SK-N-SH (cell line): ENCODE measurements at regions not wholly inside any gene's neighbourhood (a gene's known extent, or its start where the extent isn't known, plus 50 kb on each side); places are given as distances from the start of the nearest gene placed in this dataset.
"Not testable (repeated sequence)": the region's sequence is repeated elsewhere in the genome, so short reads cannot be mapped to it uniquely, and the experiment has no call there.

Experiments
- CTCF ChIA-PET: fragments of 300-600, 350-600 bp; formaldehyde crosslinking; extraction: SDS; loops from one replicate; lab custom pipeline; 2021; lab: Yijun Ruan, JAX
- POLR2A ChIA-PET: fragments of 350-600 bp; sonication (Branson Sonifier 250); formaldehyde crosslinking; extraction: SDS; loops from one replicate; lab custom pipeline; 2020; ENCODE audit warnings: antibody characterized with exemption, inconsistent platforms; lab: Yijun Ruan, JAX
- DNase-seq: peaks from one replicate; pipeline ENCODE4 v3.0.0; 2012
- H2AFZ ChIP-seq: fragments of 200-600 bp; sonication (generic); 2 replicates; pipeline ENCODE4 v1.8.1; 2016; ENCODE audit warnings: antibody characterized with exemption, mild to moderate bottlenecking, low read depth
- H3F3A ChIP-seq: fragments of 200-600 bp; sonication (generic); replicated peaks from 2 replicates; pipeline ENCODE3; 2016; ENCODE audit warnings: antibody characterized with exemption, mild to moderate bottlenecking; ENCODE audit not compliant: insufficient read depth
- H3K27ac ChIP-seq, 2 experiments: fragments of 200-500 bp in 1 of 2; fragments of 200-600 bp in 1 of 2; sonication (Bioruptor generic) in 1 of 2; sonication (generic), shearing (Covaris generic) in 1 of 2; 2 replicates each; pipeline versions ENCODE4 v1.5.1 to v1.6.1; 2014 to 2016; ENCODE audit warnings: low read depth in 2 of 2, inconsistent platforms in 1 of 2, low read length in 1 of 2, mild to moderate bottlenecking in 1 of 2, mixed read lengths in 1 of 2
- H3K27me3 ChIP-seq: fragments of 200-600 bp; sonication (generic), shearing (Covaris generic); 2 replicates; pipeline ENCODE4 v1.6.1; 2016; ENCODE audit warnings: mixed run types; ENCODE audit not compliant: insufficient read depth
- H3K36me3 ChIP-seq, 2 experiments: fragments of 200-500 bp in 1 of 2; fragments of 200-600 bp in 1 of 2; sonication (Bioruptor generic) in 1 of 2; sonication (generic) in 1 of 2; replicated peaks in 1 of 2; 2 replicates each; pipeline versions ENCODE3 to v1.5.1; 2014 to 2016; ENCODE audit warnings: low read length in 1 of 2, mild to moderate bottlenecking in 1 of 2; ENCODE audit not compliant: insufficient read depth in 2 of 2, control insufficient read depth in 1 of 2
- H3K4me1 ChIP-seq, 2 experiments: fragments of 200-500 bp in 1 of 2; fragments of 200-600 bp in 1 of 2; sonication (Bioruptor generic) in 1 of 2; sonication (generic), shearing (Covaris generic) in 1 of 2; 2 replicates each; pipeline versions ENCODE4 v1.5.1 to v1.6.1; 2014 to 2016; ENCODE audit warnings: low read depth in 1 of 2, low read length in 1 of 2, mixed run types in 1 of 2; ENCODE audit not compliant: insufficient read depth in 2 of 2, control insufficient read depth in 1 of 2
- H3K4me2 ChIP-seq: fragments of 200-600 bp; sonication (generic), shearing (Covaris generic); 2 replicates; pipeline ENCODE4 v1.6.1; 2017; ENCODE audit warnings: mixed run types
- H3K4me3 ChIP-seq, 2 experiments: fragments of 200-500 bp in 1 of 2; fragments of 200-600 bp in 1 of 2; sonication (Bioruptor generic) in 1 of 2; sonication (generic), shearing (Covaris generic) in 1 of 2; 2 replicates each; pipeline versions ENCODE4 v1.5.1 to v1.8.1; 2014 to 2016; ENCODE audit warnings: low read depth in 2 of 2, inconsistent platforms in 1 of 2, low read length in 1 of 2, mild to moderate bottlenecking in 1 of 2, mixed read lengths in 1 of 2, moderate library complexity in 1 of 2
- H3K79me2 ChIP-seq: fragments of 200-600 bp; sonication (generic); 2 replicates; pipeline ENCODE4 v1.8.1; 2017; ENCODE audit warnings: mild to moderate bottlenecking; ENCODE audit not compliant: insufficient read depth
- H3K9ac ChIP-seq: fragments of 200-600 bp; sonication (generic); 2 replicates; pipeline ENCODE4 v1.6.1; 2017; ENCODE audit warnings: mixed run types
- H3K9me2 ChIP-seq: fragments of 200-600 bp; sonication (generic); 2 replicates; pipeline ENCODE4 v1.6.1; 2017; ENCODE audit warnings: mixed run types
- H3K9me3 ChIP-seq: fragments of 200-600 bp; sonication (generic); 2 replicates; pipeline ENCODE4 v1.6.1; 2017; ENCODE audit warnings: mixed run types, mild to moderate bottlenecking, moderate library complexity
- H4K20me1 ChIP-seq: fragments of 200-600 bp; sonication (generic); 2 replicates; pipeline ENCODE4 v1.6.1; 2017; ENCODE audit warnings: mild to moderate bottlenecking, mixed run types; ENCODE audit not compliant: insufficient read depth
- CHD2 ChIP-seq: fragments of 150-350 bp; IDR thresholded peaks from 2 replicates; pipeline ENCODE4 v1.6.1; 2018; ENCODE audit warnings: low read length; ENCODE audit not compliant: partially characterized antibody
- FOSL2 ChIP-seq: IDR thresholded peaks from 2 replicates; pipeline ENCODE4 v1.4.0; 2012; ENCODE audit warnings: low read depth, mild to moderate bottlenecking, moderate library complexity, borderline replicate concordance
- GABPA ChIP-seq: IDR thresholded peaks from 2 replicates; pipeline ENCODE4 v1.4.0; 2012; ENCODE audit warnings: low read depth, mild to moderate bottlenecking
- MEF2A ChIP-seq: IDR thresholded peaks from 2 replicates; pipeline ENCODE4 v1.4.0; 2012; ENCODE audit warnings: low read depth, borderline replicate concordance
- SIN3A ChIP-seq: IDR thresholded peaks from 2 replicates; pipeline ENCODE4 v1.6.1; 2012; ENCODE audit warnings: low read depth, mild to moderate bottlenecking, low read length, moderate library complexity, borderline replicate concordance
- TEAD4 ChIP-seq: IDR thresholded peaks from 2 replicates; pipeline ENCODE4 v1.4.0; 2012; ENCODE audit warnings: mild to moderate bottlenecking, borderline replicate concordance; ENCODE audit not compliant: insufficient read depth
- USF2 ChIP-seq: fragments of 150-350 bp; IDR thresholded peaks from 2 replicates; pipeline ENCODE4 v1.6.1; 2017; ENCODE audit warnings: antibody characterized with exemption, low read length, low read depth, borderline replicate concordance
- ZBTB33 ChIP-seq: IDR thresholded peaks from 2 replicates; pipeline ENCODE4 v1.4.0; 2012; ENCODE audit warnings: low read depth, borderline replicate concordance
- WGBS: methylation state at CpG from one replicate; pipeline ENCODE4 v1.1.6; 2017; ENCODE audit warnings: low lambda C conversion rate; 5-methylcytosine and 5-hydroxymethylcytosine counted together
- TF ChIP-seq, protein P1 (sequence below): IDR thresholded peaks from 2 replicates; pipeline ENCODE4 v1.6.1; 2012; ENCODE audit warnings: mild to moderate bottlenecking, low read depth, low read length, moderate library complexity
- TF ChIP-seq, protein P2 (sequence below): fragments of 200-600 bp; sonication (generic); IDR thresholded peaks from 2 replicates; pipeline ENCODE4 v1.6.1; 2017; ENCODE audit warnings: antibody characterized with exemption, mild to moderate bottlenecking, moderate library complexity

DNA sequence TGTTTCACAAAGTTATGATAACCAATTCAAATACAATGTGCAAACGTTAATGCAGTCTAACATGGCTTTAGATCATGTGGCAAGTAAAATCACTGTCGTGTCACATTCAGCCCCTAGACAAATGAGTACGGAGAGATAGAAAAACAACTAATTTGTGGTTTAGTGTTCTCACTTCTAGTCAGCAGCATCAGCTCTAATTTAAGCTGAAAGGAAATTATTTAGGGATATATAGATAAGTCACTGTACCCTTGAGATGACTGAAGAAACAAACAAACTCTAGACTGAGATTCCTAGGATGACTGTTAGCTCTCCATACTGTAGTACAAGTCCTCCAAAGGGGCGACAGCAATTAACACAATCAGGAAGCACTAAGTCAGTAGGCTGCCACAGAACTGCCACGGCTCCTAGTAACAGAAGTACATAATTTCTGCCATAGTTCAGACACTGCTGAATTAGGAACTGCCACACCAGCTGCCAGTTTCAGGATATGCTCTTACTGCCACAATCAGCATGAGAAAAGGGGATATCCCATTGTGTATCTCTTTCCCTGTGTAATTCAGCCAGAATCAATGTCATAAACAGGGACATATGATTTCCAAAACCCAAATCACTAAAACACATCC, 150.4 kb upstream of the NEGR1 start:
- WGBS: 37% methylated on average over 5 of the region's 5 CpGs
- no peak overlapping the region for H2AFZ ChIP-seq
- H3K36me3 ChIP-seq: no peaks in the 10 kb centered on the region
- no peaks in the 10 kb centered on the region for H4K20me1 ChIP-seq
- ChIA-PET CTCF (interaction anchor here (0.6 kb wide), 1 partner anchor 367 kb away, joined by 3 read pairs; no protein-coding TSS in a partner anchor), POLR2A (no interaction called here)
- no peaks in the 10 kb centered on the region for H3K27me3 ChIP-seq
- H3K9me3 ChIP-seq: no peaks in the 10 kb centered on the region
- H3K9me2 ChIP-seq: no peaks in the 10 kb centered on the region
- H3K4me3 ChIP-seq: no peak overlapping the region
- no peak for TF ChIP-seq MEF2A
- TF ChIP-seq TEAD4: no peak
- TF ChIP-seq CHD2: no peak
- no peak for TF ChIP-seq SIN3A
- TF ChIP-seq, protein P1, sequence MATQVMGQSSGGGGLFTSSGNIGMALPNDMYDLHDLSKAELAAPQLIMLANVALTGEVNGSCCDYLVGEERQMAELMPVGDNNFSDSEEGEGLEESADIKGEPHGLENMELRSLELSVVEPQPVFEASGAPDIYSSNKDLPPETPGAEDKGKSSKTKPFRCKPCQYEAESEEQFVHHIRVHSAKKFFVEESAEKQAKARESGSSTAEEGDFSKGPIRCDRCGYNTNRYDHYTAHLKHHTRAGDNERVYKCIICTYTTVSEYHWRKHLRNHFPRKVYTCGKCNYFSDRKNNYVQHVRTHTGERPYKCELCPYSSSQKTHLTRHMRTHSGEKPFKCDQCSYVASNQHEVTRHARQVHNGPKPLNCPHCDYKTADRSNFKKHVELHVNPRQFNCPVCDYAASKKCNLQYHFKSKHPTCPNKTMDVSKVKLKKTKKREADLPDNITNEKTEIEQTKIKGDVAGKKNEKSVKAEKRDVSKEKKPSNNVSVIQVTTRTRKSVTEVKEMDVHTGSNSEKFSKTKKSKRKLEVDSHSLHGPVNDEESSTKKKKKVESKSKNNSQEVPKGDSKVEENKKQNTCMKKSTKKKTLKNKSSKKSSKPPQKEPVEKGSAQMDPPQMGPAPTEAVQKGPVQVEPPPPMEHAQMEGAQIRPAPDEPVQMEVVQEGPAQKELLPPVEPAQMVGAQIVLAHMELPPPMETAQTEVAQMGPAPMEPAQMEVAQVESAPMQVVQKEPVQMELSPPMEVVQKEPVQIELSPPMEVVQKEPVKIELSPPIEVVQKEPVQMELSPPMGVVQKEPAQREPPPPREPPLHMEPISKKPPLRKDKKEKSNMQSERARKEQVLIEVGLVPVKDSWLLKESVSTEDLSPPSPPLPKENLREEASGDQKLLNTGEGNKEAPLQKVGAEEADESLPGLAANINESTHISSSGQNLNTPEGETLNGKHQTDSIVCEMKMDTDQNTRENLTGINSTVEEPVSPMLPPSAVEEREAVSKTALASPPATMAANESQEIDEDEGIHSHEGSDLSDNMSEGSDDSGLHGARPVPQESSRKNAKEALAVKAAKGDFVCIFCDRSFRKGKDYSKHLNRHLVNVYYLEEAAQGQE: no peak
- no peak for TF ChIP-seq USF2
- TF ChIP-seq ZBTB33: no peak
- no peak overlapping the region for H3K27ac ChIP-seq
- H3K79me2 ChIP-seq: no peaks in the 10 kb centered on the region
- H3K4me1 ChIP-seq: no peaks in the 10 kb centered on the region
- no peak for DNase-seq
- H3K4me2 ChIP-seq: no peak overlapping the region
- no peak overlapping the region for H3K9ac ChIP-seq
- no peaks in the 10 kb centered on the region for H3F3A ChIP-seq

- Histone ChIP-seq H3K4me1 (no peaks in the 10 kb centered on the region), H3K4me2 (no peak overlapping the region), H4K20me1 (no peaks in the 10 kb centered on the region), H3K27me3 (no peaks in the 10 kb centered on the region), H3K27ac (no peak overlapping the region), H3K9ac (no peak overlapping the region), H3K4me3 (no peak overlapping the region), H3K36me3 (no peaks in the 10 kb centered on the region), H2AFZ (no peak overlapping the region), H3K79me2 (no peaks in the 10 kb centered on the region), H3F3A (no peaks in the 10 kb centered on the region), H3K9me2 (no peaks in the 10 kb centered on the region), H3K9me3 (no peaks in the 10 kb centered on the region)
- 70% methylated on average over 2 of the region's 2 CpGs for WGBS
- POLR2A ChIA-PET: no interaction called here
- CTCF ChIA-PET: no interaction called here
- no peak for DNase-seq
- TF ChIP-seq, protein P2, sequence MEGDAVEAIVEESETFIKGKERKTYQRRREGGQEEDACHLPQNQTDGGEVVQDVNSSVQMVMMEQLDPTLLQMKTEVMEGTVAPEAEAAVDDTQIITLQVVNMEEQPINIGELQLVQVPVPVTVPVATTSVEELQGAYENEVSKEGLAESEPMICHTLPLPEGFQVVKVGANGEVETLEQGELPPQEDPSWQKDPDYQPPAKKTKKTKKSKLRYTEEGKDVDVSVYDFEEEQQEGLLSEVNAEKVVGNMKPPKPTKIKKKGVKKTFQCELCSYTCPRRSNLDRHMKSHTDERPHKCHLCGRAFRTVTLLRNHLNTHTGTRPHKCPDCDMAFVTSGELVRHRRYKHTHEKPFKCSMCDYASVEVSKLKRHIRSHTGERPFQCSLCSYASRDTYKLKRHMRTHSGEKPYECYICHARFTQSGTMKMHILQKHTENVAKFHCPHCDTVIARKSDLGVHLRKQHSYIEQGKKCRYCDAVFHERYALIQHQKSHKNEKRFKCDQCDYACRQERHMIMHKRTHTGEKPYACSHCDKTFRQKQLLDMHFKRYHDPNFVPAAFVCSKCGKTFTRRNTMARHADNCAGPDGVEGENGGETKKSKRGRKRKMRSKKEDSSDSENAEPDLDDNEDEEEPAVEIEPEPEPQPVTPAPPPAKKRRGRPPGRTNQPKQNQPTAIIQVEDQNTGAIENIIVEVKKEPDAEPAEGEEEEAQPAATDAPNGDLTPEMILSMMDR: no peak
- no peak for TF ChIP-seq GABPA
- TF ChIP-seq FOSL2: no peak
These were observed 149.5 kb upstream of the NEGR1 start for GRCh38 chr1:72431810-72432209.

DNA sequence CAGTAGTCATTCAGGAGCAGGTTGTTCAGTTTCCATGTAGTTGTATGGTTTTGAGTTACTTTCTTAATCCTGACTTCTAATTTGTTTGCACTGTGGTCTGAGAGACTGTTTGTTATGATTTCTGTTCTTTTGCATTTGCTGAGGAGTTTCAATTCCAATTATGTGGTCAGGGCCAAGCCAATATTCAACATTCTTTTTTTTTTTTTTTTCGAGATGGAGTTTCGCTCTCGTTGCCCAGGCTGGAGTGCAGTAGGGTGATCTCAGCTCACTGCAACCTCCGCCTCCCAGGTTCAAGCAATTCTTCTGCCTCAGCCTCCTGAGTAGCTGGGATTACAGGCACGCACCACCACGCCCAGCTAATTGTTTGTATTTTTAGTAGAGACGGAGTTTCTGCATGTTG, 145.9 kb upstream of the NEGR1 start:
- H3K27ac ChIP-seq, CTCF ChIA-PET, H3K9me3 ChIP-seq, DNase-seq, H2AFZ ChIP-seq, H3K4me1 ChIP-seq, H3K4me2 ChIP-seq, H3K79me2 ChIP-seq, H3K4me3 ChIP-seq, H3K9me2 ChIP-seq, H4K20me1 ChIP-seq, POLR2A ChIA-PET, H3K9ac ChIP-seq, H3K36me3 ChIP-seq, H3F3A ChIP-seq, H3K27me3 ChIP-seq: not testable (repeated sequence)
- WGBS: 44% methylated on average over 7 of the region's 7 CpGs
